HG03045 (cell line): ENCODE measurements at regions not wholly inside any gene's neighbourhood (a gene's known extent, or its start where the extent isn't known, plus 50 kb on each side); places are given as distances from the start of the nearest gene placed in this dataset.
"Not testable (repeated sequence)": the region's sequence is repeated elsewhere in the genome, so short reads cannot be mapped to it uniquely, and the experiment has no call there.

ENCODE experiments used
- ATAC-seq: cut with Tn5 transposase; IDR thresholded peaks from one replicate; pipeline ENCODE4 v1.9.1; 2021; ENCODE audit warnings: mild to moderate bottlenecking, moderate library complexity; ENCODE audit not compliant: unreplicated experiment

DNA sequence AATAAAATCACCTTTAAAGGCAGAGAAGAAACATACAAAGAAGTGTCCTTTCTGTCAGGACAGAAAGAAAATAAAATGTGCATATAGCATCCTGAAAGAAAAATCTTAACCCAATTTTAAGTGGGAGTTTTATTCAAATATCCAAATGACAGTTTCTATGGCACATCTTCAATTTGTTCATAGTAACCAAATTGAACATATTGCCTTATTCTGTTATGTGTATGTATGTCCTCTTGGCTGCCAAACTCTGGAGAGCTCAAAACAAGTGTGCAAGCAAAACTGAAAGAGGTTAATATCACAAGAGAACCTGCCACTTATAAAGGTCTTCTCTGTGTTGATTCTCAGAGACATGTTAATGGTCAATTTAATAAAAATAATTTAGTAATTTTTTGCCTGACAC, 334.7 kb downstream of the BCKDHB start:
- no peak for ATAC-seq

DNA sequence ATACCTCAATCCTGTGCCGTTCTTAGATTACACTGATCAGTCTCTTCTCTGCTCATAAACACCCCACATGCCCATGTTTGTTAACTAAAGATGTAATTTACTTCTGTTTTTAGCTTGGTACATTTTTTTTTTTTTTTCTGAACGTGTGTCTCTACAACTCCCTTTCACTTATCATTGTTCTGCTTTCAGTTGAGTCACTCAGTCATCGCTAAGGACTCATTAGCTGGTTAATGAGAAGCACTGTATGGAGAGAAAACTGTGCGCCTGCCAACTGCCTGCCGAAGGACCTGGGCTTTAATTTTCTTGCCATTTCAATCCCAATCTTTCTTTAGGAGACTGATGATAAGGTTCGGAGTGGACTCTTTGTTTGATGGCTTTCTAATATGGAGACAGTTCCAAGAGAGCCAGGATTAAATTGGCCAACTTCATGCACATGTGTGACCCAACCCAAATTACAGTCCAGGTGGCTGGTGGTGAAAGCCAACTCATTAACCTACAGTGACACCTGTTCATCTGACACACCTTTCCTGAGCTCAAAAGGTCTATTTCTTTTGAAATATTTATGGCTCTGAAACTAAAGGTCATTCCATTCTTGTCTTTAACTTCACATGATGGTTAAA, 334.1 kb downstream of the BCKDHB start:
- no peak for ATAC-seq

DNA sequence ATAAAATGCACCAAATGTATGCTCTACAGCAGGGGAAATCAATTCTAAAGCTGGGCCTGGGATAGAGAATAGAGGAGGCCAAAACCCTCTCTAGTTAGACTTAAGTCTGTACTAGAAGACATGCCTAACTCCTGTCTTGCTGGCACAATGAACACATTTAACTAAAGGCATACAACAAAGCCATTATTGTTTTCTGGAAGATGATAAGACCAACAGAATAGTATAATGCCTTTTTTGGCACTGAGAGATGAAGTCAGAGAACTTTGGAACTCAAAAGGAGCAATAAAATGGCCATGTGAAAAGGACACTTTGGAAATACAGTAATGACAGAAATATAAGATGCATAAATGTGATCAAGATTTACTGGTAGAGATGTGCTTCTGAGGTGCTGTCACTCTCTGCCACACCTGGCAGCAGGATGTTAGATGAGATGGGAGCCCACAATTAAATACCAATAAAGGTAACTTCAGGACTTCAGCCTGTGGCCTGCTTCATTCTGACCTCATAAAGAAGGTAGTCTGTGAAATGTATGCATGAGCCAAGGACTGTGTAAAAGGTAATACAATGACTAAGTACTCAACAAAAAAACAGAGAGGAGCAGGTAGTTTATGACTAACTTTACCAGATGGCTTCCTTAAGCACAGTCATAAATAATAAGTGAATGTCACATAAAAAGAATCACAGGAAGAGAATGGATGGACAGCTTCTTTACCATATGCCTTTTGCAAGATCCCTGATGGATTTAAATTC, 333.4 kb downstream of the BCKDHB start:
- no peak for ATAC-seq

DNA sequence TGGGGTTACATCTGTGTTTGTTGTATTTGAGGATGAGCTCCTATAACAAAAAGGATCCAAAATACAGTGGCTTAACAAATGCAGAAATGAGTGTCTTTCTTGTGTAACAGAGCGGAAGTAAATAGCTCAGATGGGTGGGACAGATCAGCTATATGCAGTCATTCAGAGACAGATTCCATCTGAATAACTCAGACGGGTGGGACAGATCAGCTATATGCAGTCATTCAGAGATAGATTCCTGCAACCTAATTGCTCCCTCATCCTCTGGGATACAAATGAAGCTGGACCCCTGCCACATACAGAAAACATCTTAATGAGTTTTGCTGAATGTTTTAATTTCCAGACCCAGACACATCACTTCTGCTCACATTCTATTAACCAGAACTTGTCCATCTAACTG, 332.3 kb downstream of the BCKDHB start:
- ATAC-seq, result no peak

DNA sequence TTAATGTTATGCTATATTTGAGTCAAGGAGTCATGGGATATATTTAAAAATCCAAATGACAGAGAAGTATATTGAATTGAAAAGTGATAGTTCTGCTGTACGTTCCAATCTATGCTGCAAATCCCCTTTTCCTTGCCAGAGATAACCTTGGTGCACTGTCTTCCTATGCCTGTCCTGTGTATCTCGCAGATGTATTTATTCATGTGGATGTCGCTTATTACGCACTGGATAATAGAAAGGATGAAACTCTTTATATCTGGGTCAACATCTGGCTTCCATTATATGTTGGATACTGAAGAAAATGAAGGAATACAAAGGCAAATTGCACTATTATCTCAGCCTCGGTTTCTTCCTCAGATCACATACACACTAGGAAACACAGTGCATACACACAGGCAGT, 331.3 kb downstream of the BCKDHB start:
- ATAC-seq, result no peak

DNA sequence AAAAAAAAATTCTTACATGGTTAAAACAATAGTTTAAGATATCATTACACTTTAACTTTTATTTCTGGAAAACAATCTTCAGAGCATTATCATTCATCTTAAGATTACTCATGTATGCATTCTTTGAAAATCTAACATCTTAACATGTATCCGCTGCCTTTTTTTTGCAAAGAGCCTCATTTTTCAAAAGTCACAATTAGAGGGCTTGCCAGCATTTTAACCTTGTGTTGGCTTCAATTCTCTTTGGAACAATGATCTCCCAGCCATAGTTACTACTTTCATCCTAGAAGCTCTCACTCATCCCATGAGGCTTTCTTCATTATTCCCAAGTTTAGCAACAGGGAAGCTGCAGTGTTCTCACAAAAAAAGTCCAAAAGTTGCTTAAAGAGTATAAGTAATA, 330.8 kb downstream of the BCKDHB start:
- no peak for ATAC-seq

DNA sequence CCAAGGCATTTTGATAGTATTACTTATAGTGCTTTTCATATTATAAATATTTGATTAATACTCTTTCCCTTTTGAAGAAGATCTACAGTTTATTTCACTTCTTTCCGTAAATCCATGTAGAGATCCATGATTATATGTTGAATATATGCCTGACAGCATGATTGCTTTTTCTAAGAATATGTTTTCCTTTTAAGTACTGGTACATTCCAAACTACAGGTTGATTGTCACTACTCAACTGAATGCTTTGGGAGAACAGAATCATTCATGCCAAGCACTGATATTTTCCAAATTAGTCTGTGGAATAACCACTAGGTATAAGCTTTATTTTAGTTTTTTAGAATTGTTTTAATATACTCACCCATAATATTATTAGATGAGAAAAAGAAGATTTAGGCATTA, 330.2 kb downstream of the BCKDHB start:
- ATAC-seq, result no peak

DNA sequence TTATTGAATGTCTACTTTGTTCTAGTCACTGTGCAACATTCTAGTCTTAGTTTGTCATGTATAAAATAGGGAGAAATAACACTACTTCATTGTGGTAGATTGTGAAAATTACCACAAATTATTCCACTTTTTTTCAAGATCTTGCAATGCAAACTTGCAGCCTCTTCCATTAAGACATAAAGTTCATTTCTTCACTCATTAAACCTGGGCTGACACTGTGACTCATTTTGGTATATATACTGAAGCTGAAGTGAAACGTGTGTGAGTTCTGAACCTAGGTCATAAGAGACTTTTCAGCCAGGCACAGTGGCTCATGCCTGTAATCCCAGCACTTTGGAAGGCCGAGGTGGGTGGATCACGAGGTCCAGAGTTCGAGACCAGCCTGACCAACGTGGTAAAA, 329.0 kb downstream of the BCKDHB start:
- no peak for ATAC-seq

DNA sequence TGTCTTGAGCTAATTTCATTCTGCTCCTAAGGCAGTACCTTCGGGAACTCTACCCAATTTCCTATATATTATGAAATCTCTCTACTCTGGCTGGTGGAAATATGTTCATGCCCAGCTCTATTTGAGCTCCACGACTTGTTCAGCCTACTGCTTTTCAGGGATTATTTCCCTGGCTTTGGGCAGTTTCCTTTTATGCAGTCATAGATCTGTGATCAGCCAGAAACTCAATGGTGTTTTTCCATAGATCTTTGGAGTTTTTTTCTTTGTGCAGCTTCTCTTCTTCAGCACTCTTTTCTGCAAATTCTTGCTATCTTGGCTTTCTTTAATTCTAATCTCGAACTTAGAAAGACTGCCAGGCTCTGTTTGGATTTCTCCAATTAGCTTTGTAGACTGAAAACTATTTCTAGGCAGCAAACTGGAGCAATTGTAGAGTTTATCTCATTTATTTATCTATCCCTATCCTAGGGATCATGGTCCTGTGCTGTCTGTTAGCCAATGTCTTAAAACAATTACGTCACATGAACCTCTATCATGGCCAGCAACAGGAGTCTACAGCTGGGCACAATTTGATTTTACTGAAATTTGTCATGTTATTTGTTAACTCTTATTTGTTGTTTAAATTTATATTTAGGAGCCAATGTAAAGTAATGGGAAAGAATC, 328.4 kb downstream of the BCKDHB start:
- no peak for ATAC-seq

DNA sequence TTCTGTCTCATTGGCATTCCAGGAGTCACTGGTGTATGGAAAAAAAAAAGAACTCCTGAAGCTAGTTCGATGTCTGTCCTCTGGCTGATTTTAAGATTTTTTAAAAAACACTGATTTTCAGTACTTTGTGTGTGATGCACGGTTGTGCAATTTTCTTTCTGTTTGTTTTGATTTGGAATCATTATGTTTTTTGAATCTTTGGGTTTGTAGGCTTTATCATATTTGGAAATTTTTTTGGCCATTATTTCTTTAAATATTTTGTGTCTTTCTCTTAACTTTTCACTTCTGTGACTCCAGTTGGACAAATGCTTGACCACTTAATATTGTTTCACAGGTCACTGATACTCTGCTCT, 327.2 kb downstream of the BCKDHB start:
- ATAC-seq, result no peak

DNA sequence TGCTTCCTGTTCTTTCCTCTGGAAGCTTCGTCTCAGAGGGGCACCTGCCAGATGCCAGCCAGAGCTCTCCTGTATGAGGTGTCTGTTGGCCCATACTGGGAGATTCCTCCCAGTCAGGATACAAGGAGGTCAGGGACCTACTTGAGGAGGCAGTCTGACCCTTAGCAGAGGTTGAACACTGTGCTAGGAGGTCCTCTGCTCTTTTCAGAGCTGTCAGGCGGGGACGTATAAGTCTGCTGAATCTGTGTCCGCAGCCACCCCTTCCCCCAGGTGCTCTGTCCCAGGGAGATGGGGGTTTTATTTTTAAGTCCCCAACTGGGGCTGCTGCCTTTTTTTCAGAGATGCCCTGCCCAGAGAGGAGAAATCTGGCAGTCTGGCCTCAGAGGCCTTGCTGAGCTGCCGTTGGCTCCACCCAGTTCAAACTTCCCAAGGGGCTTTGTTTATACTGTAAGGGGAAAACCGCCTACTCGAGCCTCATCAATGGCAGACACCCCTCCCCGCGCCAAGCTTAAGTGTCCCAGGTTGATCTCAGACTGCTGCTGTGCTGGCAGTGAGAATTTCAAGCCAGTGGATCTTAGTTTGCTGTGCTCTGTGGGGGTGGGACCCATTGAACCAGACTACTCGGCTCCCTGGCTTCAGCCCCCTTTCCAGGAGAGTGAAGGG, 326.7 kb downstream of the BCKDHB start:
- ATAC-seq, result no peak

DNA sequence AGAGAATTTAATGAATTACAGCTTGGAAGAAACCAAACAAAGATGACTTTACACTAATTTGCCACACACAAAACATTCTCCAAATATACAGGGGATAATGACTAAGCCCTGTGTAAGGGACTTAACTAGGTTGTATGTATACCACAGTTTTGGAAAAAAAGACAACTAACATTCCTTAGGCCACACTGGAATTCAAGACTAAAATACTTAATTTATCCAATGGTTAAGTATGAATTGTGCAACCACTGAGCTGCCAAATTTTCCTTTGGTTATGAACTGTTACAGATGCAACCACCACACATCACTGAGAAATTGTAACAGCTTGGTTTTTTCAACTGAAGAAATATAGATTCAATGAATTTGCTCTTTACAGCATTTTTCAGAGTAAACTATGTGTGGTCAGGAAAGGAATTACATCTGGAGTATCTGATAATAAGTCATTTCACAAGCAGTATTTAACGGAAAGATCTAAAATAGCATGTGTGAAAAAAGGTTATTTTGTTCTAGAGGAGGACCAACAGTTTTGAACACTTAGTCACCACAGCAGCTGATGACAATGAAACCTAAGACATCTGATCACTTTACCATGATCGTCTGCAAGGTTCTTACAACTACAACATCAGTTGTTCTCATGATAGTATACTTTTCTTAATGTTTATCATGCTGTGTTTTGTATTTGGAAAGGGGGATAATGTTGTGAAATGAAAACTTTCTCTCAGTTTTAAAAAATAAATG, 318.8 kb downstream of the BCKDHB start:
- ATAC-seq, result no peak

DNA sequence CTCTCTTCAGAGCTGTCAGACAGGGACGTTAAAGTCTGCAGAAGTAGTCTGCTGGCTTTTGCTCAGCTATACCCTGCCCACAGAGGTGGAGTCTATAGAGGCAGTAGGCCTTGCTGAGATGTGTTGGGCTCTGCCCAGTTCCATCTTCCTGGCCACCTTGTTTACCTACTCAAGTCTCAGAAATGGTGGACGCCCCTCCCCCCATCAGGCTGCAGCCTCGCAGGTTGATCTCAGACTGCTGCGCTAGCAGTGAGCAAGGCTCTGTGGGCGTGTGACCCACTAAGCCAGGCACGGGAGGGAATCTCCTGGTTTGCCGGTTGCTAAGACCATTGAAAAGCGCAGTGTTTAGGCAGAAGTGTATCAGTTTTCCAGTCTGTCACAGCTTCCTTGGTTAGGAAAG, 305.0 kb downstream of the BCKDHB start:
- no peak for ATAC-seq

DNA sequence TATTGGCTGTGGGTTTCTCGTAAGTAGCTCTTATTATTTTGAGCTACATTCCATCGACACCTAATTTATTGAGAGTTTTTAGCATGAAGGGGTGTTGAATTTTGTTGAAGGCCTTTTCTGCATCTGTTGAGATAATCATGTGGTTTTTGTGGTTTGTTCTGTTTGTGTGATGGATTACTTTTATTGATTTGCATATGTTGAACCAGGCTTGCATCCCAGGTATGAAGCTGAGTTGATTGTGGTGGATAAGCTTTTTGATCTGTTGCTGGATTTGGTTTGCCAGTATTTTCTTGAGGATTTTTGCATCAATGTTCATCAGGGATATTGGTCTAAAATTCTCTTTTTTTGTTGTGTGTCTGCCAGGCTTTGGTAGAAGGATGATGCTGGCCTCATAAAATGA, 301.5 kb downstream of the BCKDHB start:
- not testable (repeated sequence) for ATAC-seq

DNA sequence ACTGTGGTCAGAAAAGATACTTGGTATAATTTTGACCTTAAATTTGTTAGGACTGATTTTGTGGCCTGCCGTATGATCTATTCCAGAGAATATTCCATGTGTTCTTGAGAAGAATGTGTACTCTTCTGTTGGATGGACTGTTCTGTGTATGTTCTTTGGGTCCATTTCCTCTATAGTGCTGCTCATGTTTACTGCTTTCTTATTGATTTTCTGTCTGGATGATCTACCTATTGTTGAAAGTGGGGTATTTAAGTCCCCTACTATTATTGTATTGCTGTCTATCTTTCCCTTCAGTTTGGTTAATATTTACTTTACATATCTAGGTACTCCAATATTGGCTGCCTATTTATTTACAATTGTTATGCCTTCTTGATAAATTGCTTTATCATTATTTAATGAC, 298.4 kb downstream of the BCKDHB start:
- ATAC-seq, result no peak

DNA sequence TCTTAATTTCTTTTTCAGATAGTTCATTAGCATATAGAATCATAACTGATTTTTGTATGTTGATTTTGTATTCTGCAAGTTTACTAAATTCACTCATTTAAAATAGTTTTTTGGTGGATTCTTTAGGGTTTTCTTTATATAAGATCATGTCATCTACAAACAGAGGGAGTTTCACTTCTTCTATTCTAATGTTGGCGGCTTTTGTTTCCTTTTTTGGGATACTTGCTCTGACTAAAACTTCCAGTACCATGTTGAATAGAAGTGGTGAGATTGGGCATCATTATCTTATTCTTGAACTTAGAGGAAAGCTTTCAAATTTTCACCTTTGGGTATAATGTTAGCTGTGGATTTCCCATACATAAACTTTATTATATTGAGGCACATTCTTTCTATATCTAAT, 296.9 kb downstream of the BCKDHB start:
- no peak for ATAC-seq

DNA sequence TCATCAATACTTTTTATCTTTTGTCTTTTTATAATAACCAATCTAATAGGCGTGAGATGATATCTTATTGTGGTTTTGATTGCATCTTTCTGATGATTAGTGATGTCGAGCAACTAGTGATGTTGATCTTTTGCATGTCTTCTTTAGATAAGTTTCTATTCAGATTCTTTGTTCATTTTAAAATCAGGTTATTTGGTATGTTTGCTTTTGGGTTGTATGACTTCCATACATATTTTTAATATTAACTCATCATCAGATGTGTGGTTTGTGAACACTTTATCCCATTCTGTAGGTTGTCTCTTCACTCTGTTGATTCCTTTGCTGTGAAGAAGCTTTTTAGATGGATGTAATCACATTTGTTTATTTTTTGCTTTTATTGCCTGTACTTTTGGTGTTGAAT, 295.8 kb downstream of the BCKDHB start:
- no peak for ATAC-seq
